Heart left ventricle (tissue), 13 donors: ENCODE measurements at regions not wholly inside any gene's neighbourhood (a gene's known extent, or its start where the extent isn't known, plus 50 kb on each side); places are given as distances from the start of the nearest gene placed in this dataset.

ENCODE experiments used
- CTCF ChIP-seq, 12 donors: fragments of 200-600 bp; sonication (generic) in 4 of 12; IDR thresholded peaks; one replicate each; pipeline versions ENCODE4 v1.5.0 to v1.8.0; 2018 to 2022; ENCODE audit warnings: antibody characterized with exemption in 12 of 12, mild to moderate bottlenecking in 5 of 12
- POLR2A ChIP-seq, 2 donors: fragments of 450-650 bp; IDR thresholded peaks; one replicate each; pipeline ENCODE4 v1.6.1; 2017; ENCODE audit warnings: antibody characterized with exemption in 2 of 2, mild to moderate bottlenecking in 2 of 2, moderate library complexity in 2 of 2
- donor health status: ischemic (EF 13 %, LVEDD 7.1; RV severe dilation, severe dysfunction).
- donor health status: DM: no; HTN: yes; CAD: no.
- donor health status: DM: no; HTN: no; CAD: no.
- donor health status: ischemic (EF 25% LVEDD 6.9; RV normal size, moderate dysfunction).
- donor health status: ischemic (EF 25% LVEDD 5.7; RV mildly dilated, moderate dysfunction).
- donor health status: ischemic (EF 35%, LVEDD 5.7; RV mildly dilated, moderate dysfunction).
- donor health status: nonischemic (EF 11% LVEDD 7.7; RV severe dilation, severe dysfunction).
- donor health status: DM: yes; HTN: yes; CAD: no.
- donor health status: PGD.
- donor health status: ischemic (EF 29% LVEDD 5.4; RV normal size, mild dysfunction).
- donor health status: nonischemic (EF 23%, LVEDD 6.1; RV moderate dilation, normal function).

DNA sequence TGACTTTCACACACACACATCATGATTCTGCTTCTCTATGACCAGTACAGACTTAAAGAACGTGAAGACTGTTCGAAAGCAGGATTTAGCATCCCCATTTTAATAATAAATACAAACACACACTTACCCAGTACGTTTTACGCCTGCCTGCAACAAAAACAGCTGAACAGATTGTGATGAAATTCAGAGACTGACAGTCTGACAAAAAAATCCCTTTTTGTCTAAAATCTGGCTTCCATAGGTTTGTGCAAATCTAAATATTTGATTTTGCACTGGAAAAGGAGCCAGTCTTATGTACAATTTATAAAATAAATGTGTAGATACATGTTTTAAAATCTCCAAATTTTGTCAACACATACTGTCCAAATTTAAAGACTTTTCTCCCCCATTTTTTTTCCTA is 630.7 kb downstream of the ZEB2 start:
- TF ChIP-seq CTCF (IDR thresholded peaks at IDR 0.05) (no peak), POLR2A (IDR thresholded peaks at IDR 0.05) (no peak)
